ENCODE measurements at regions not wholly inside any gene's neighbourhood (a gene's known extent, or its start where the extent isn't known, plus 50 kb on each side); places are given as distances from the start of the nearest gene placed in this dataset.

DNA sequence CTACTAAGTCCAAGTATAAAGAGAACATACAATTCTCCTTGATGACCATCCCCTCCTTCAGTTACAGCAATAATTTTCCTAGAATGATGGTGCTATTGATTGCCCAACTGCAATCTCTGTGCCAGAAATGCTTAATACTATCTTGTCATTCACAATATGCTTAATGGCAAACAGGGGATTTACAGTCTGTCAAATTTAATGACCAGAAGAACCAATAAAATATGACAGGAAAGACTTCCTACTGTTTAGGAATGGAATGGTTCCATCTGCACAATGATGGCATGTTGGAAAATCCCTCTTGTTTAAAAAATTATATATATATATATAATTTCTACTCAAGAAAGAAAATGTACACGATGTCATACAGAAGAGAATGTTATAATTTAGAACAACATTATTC, 623.2 kb downstream of the CCER1 start:
- TF ChIP-seq GATA2 (IDR thresholded peaks at IDR 0.05; ENCODE audit: low read depth, low read length) (no peak), GATA3 (IDR thresholded peaks at IDR 0.05; ENCODE audit: low read depth, low read length) (no peak)

All from SH-SY5Y (cell line).